CD4-positive, alpha-beta T cell treated with Interleukin-15 for 4 hours (primary cell): ENCODE measurements at regions not wholly inside any gene's neighbourhood (a gene's known extent, or its start where the extent isn't known, plus 50 kb on each side); places are given as distances from the start of the nearest gene placed in this dataset.

Experiments
- DNase-seq: peaks from one replicate; pipeline ENCODE4 v3.0.0-alpha.2; 2020; ENCODE audit warnings: low spot score

- no peak for DNase-seq
These were observed 131.8 kb upstream of the MCTP2 start for GRCh38 chr15:94099574-94099960.

- no peak for DNase-seq
These were observed 132.3 kb upstream of the MCTP2 start for GRCh38 chr15:94098921-94099573.

- no peak for DNase-seq
These were observed 133.8 kb upstream of the MCTP2 start for GRCh38 chr15:94097552-94097951.

GRCh38 chr15:94094310-94094709 is 137.1 kb upstream of the MCTP2 start:
- DNase-seq = no peak

GRCh38 chr15:94086341-94086740 is 145.0 kb upstream of the MCTP2 start:
- no peak for DNase-seq

- no peak for DNase-seq
These were observed 147.8 kb upstream of the MCTP2 start for GRCh38 chr15:94083467-94084052.

GRCh38 chr15:94081829-94082228 is 149.5 kb upstream of the MCTP2 start:
- DNase-seq = no peak

GRCh38 chr15:94080989-94081605 is 150.3 kb upstream of the MCTP2 start:
- no peak for DNase-seq

GRCh38 chr15:94080416-94080815 is 150.9 kb upstream of the MCTP2 start:
- DNase-seq = no peak

GRCh38 chr15:94079968-94080367 is 151.4 kb upstream of the MCTP2 start:
- no peak for DNase-seq

GRCh38 chr15:94079459-94079858 is 151.9 kb upstream of the MCTP2 start:
- DNase-seq = no peak

GRCh38 chr15:94077938-94078337 is 153.4 kb upstream of the MCTP2 start:
- no peak for DNase-seq

- no peak for DNase-seq
These were observed 156.0 kb upstream of the MCTP2 start for GRCh38 chr15:94075349-94075748.

- DNase-seq = no peak
These were observed 160.7 kb upstream of the MCTP2 start for GRCh38 chr15:94070356-94071295.

- no peak for DNase-seq
These were observed 161.5 kb upstream of the MCTP2 start for GRCh38 chr15:94069844-94070243.

- DNase-seq = no peak
These were observed 164.6 kb upstream of the MCTP2 start for GRCh38 chr15:94066811-94067210.

- no peak for DNase-seq
These were observed 165.3 kb upstream of the MCTP2 start for GRCh38 chr15:94066046-94066445.

- DNase-seq = no peak
These were observed 166.6 kb upstream of the MCTP2 start for GRCh38 chr15:94064676-94065313.

GRCh38 chr15:94061041-94061440 is 170.3 kb upstream of the MCTP2 start:
- DNase-seq = no peak

GRCh38 chr15:94059013-94059587 is 172.3 kb upstream of the MCTP2 start:
- DNase-seq = no peak

GRCh38 chr15:94057305-94057704 is 174.1 kb upstream of the MCTP2 start:
- DNase-seq = no peak

GRCh38 chr15:94056314-94056713 is 175.0 kb upstream of the MCTP2 start:
- no peak for DNase-seq
